Esophagus muscularis mucosa (tissue), 3 donors: ENCODE measurements at regions not wholly inside any gene's neighbourhood (a gene's known extent, or its start where the extent isn't known, plus 50 kb on each side); places are given as distances from the start of the nearest gene placed in this dataset.

Source experiments
- POLR2A ChIP-seq: fragments of 450-650 bp; IDR thresholded peaks from one replicate; pipeline ENCODE4 v1.6.1; 2017; ENCODE audit warnings: antibody characterized with exemption, moderate library complexity, mild to moderate bottlenecking, low read depth
- TF ChIP-seq, protein P1 (sequence below), 3 experiments: fragments of 200-600 bp in 2 of 3; fragments of 450-650 bp in 1 of 3; sonication (generic) in 2 of 3; IDR thresholded peaks; one replicate each; pipeline ENCODE4 v1.5.1; 2017 to 2019; ENCODE audit warnings: antibody characterized with exemption in 3 of 3, mild to moderate bottlenecking in 2 of 3, moderate library complexity in 1 of 3

DNA sequence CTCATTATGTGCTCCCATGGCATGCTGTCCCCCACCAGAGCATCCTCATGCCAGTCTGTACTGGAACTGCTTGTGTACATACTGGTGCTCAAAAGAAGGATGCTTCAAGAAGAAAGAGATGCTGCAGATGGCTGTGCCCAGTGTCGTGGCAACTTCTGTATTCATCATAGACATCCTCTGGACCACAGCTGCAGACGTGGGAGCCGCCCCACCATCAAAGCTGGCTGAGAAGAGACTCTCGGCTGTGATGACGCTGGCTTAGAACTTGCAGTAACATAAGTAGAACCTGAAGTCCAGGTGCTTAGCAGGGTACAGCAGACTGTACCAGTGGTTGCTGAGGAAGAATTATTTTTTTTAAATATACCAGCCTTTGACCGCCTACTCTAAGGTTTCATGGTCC is 112.6 kb upstream of the ARHGAP5 start:
- TF ChIP-seq, protein P1, sequence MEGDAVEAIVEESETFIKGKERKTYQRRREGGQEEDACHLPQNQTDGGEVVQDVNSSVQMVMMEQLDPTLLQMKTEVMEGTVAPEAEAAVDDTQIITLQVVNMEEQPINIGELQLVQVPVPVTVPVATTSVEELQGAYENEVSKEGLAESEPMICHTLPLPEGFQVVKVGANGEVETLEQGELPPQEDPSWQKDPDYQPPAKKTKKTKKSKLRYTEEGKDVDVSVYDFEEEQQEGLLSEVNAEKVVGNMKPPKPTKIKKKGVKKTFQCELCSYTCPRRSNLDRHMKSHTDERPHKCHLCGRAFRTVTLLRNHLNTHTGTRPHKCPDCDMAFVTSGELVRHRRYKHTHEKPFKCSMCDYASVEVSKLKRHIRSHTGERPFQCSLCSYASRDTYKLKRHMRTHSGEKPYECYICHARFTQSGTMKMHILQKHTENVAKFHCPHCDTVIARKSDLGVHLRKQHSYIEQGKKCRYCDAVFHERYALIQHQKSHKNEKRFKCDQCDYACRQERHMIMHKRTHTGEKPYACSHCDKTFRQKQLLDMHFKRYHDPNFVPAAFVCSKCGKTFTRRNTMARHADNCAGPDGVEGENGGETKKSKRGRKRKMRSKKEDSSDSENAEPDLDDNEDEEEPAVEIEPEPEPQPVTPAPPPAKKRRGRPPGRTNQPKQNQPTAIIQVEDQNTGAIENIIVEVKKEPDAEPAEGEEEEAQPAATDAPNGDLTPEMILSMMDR (IDR thresholded peaks at IDR 0.05) = no peak
- TF ChIP-seq POLR2A = no peak
